SK-N-SH treated with all-trans-retinoic acid at 6 μM for 48 hours (cell line): ENCODE measurements at regions not wholly inside any gene's neighbourhood (a gene's known extent, or its start where the extent isn't known, plus 50 kb on each side); places are given as distances from the start of the nearest gene placed in this dataset.
A peak's percentile ranks its signal among the peaks of the same experiment; 100 is the strongest.

Experiments used
- ATAC-seq: fragments of 200-7000 bp; cut with Tn5 transposase; 3 replicates; pipeline ENCODE4 v1.9.1; 2020; ENCODE audit warnings: mild to moderate bottlenecking, moderate library complexity
- ARNTL ChIP-seq: fragments of 450-650 bp; formaldehyde crosslinking; IDR thresholded peaks from 2 replicates; pipeline ENCODE4 v1.5.0; 2020; ENCODE audit warnings: low read depth, mild to moderate bottlenecking, moderate library complexity, borderline replicate concordance
- BACH2 ChIP-seq: fragments of 250-450 bp; sonication (Bioruptor Pico); IDR thresholded peaks from 2 replicates; pipeline ENCODE4 v1.9.0; 2021; ENCODE audit warnings: mild to moderate bottlenecking, borderline replicate concordance
- CREB5 ChIP-seq: fragments of 250-450 bp; sonication (Bioruptor Pico); IDR thresholded peaks from 2 replicates; pipeline ENCODE4 v1.5.1; 2020; ENCODE audit warnings: low read depth, mild to moderate bottlenecking, moderate library complexity
- CSDC2 ChIP-seq: fragments of 250-450 bp; sonication (Bioruptor Pico); IDR thresholded peaks from 2 replicates; pipeline ENCODE4 v1.5.0; 2020; ENCODE audit warnings: mild to moderate bottlenecking, moderate library complexity
- CSRNP3 ChIP-seq: fragments of 250-450 bp; sonication (Bioruptor Pico); IDR thresholded peaks from 2 replicates; pipeline ENCODE4 v1.5.1; 2021; ENCODE audit warnings: mild to moderate bottlenecking, moderate library complexity
- ESRRG ChIP-seq: fragments of 250-450 bp; sonication (Bioruptor Pico); IDR thresholded peaks from 2 replicates; pipeline ENCODE4 v1.6.1; 2021; ENCODE audit warnings: mild to moderate bottlenecking
- GLIS3 ChIP-seq: fragments of 250-450 bp; sonication (Bioruptor Pico); IDR thresholded peaks from 2 replicates; pipeline ENCODE4 v1.5.0; 2020; ENCODE audit warnings: mild to moderate bottlenecking, moderate library complexity
- ISL1 ChIP-seq: fragments of 250-450 bp; sonication (Bioruptor Pico); IDR thresholded peaks from 2 replicates; pipeline ENCODE4 v2.1.2; 2022; ENCODE audit warnings: mild to moderate bottlenecking, moderate library complexity
- OSR1 ChIP-seq: fragments of 250-450 bp; sonication (Bioruptor Pico); IDR thresholded peaks from 2 replicates; pipeline ENCODE4 v1.8.0; 2022; ENCODE audit warnings: moderate library complexity, mild to moderate bottlenecking, inconsistent platforms
- PATZ1 ChIP-seq: fragments of 250-450 bp; sonication (Bioruptor Pico); IDR thresholded peaks from 2 replicates; pipeline ENCODE4 v1.8.0; 2020; ENCODE audit warnings: mild to moderate bottlenecking, moderate library complexity, borderline replicate concordance
- POU6F1 ChIP-seq: fragments of 250-450 bp; sonication (Bioruptor Pico); IDR thresholded peaks from 2 replicates; pipeline ENCODE4 v1.8.0; 2021; ENCODE audit warnings: low read depth, mild to moderate bottlenecking, moderate library complexity, borderline replicate concordance
- PPARA ChIP-seq: fragments of 250-450 bp; sonication (Bioruptor Pico); IDR thresholded peaks from 2 replicates; pipeline ENCODE4 v1.5.0; 2020; ENCODE audit warnings: mild to moderate bottlenecking, borderline replicate concordance
- RARB ChIP-seq: fragments of 250-450 bp; sonication (Bioruptor Pico); IDR thresholded peaks from 2 replicates; pipeline ENCODE4 v1.8.0; 2021; ENCODE audit warnings: mild to moderate bottlenecking, moderate library complexity
- SNAI2 ChIP-seq: fragments of 250-450 bp; sonication (Bioruptor Pico); IDR thresholded peaks from 2 replicates; pipeline ENCODE4 v1.5.0; 2020; ENCODE audit warnings: mild to moderate bottlenecking, moderate library complexity
- TOX ChIP-seq: fragments of 250-450 bp; sonication (Bioruptor Pico); IDR thresholded peaks from 2 replicates; pipeline ENCODE4 v1.8.0; 2021; ENCODE audit warnings: mild to moderate bottlenecking, moderate library complexity, borderline replicate concordance
- ZC3H10 ChIP-seq: fragments of 250-450 bp; sonication (Bioruptor Pico); IDR thresholded peaks from 2 replicates; pipeline ENCODE4 v1.5.1; 2021; ENCODE audit warnings: mild to moderate bottlenecking, moderate library complexity
- ZFP3 ChIP-seq: fragments of 250-450 bp; sonication (Bioruptor Pico); IDR thresholded peaks from 2 replicates; pipeline ENCODE4 v1.5.0; 2020; ENCODE audit warnings: mild to moderate bottlenecking, moderate library complexity
- ZFP30 ChIP-seq: fragments of 450-650 bp; formaldehyde crosslinking; IDR thresholded peaks from 2 replicates; pipeline ENCODE4 v1.5.0; 2022; ENCODE audit warnings: mild to moderate bottlenecking, moderate library complexity
- ZNF565 ChIP-seq: fragments of 450-650 bp; formaldehyde crosslinking; conservative IDR thresholded peaks from 2 replicates; pipeline ENCODE4 v1.5.0; 2020; ENCODE audit warnings: low read depth, mild to moderate bottlenecking, moderate library complexity
- ZNF70 ChIP-seq: fragments of 450-650 bp; formaldehyde crosslinking; IDR thresholded peaks from 2 replicates; pipeline ENCODE4 v1.5.0; 2020; ENCODE audit warnings: mild to moderate bottlenecking, moderate library complexity
- ZNF8 ChIP-seq: fragments of 450-650 bp; formaldehyde crosslinking; IDR thresholded peaks from 2 replicates; pipeline ENCODE4 v1.5.0; 2020; ENCODE audit warnings: mild to moderate bottlenecking, moderate library complexity

GRCh38 chr10:107814865-107815487 lies 650.5 kb upstream of the SORCS1 start:
- peak; percentile 96 for ATAC-seq
- TF ChIP-seq ZC3H10, result no peak
- TF ChIP-seq POU6F1 (CRISPR knock-in tag), result no peak
- TF ChIP-seq ISL1, result no peak
- TF ChIP-seq OSR1, result no peak
- TF ChIP-seq ZFP30 (CRISPR knock-in tag), result no peak
- TF ChIP-seq CSRNP3, result no peak
- TF ChIP-seq ZFP3 (CRISPR knock-in tag), result no peak
- no peak for TF ChIP-seq PPARA (CRISPR knock-in tag)
- TF ChIP-seq BACH2 (CRISPR knock-in tag), result no peak
- TF ChIP-seq ZNF70, result no peak
- TF ChIP-seq CSDC2 (CRISPR knock-in tag), result no peak
- TF ChIP-seq ZNF565 (CRISPR knock-in tag), result no peak
- TF ChIP-seq TOX, result no peak
- TF ChIP-seq ZNF8 (CRISPR knock-in tag), result no peak
- no peak for TF ChIP-seq RARB (CRISPR knock-in tag)
- TF ChIP-seq ESRRG (CRISPR knock-in tag), result no peak
- no peak for TF ChIP-seq ARNTL (CRISPR knock-in tag)
- TF ChIP-seq, all 23 proteins: peak for 0

- TF ChIP-seq GLIS3 (CRISPR knock-in tag), result no peak
- TF ChIP-seq ZC3H10, result no peak
- TF ChIP-seq OSR1, result no peak
- TF ChIP-seq ZNF8 (CRISPR knock-in tag), result no peak
- TF ChIP-seq PATZ1 (CRISPR knock-in tag), result no peak
- no peak for ATAC-seq
These were observed 649.1 kb upstream of the SORCS1 start for GRCh38 chr10:107813451-107814162.

- ATAC-seq, result no peak
- TF ChIP-seq ESRRG (CRISPR knock-in tag), result no peak
- no peak for TF ChIP-seq ZFP30 (CRISPR knock-in tag)
- no peak for TF ChIP-seq POU6F1 (CRISPR knock-in tag)
- TF ChIP-seq PPARA (CRISPR knock-in tag), result no peak
- TF ChIP-seq OSR1, result no peak
- TF ChIP-seq TOX, result no peak
- no peak for TF ChIP-seq ZNF565 (CRISPR knock-in tag)
- TF ChIP-seq CSDC2 (CRISPR knock-in tag), result no peak
- TF ChIP-seq SNAI2, result no peak
These were observed 645.4 kb upstream of the SORCS1 start for GRCh38 chr10:107809889-107810288.

- TF ChIP-seq GLIS3 (CRISPR knock-in tag) (no peak), TOX (no peak), BACH2 (CRISPR knock-in tag) (no peak), CREB5 (CRISPR knock-in tag) (no peak), ESRRG (CRISPR knock-in tag) (no peak), ZC3H10 (no peak), OSR1 (no peak), ISL1 (no peak), CSDC2 (CRISPR knock-in tag) (no peak), POU6F1 (CRISPR knock-in tag) (no peak)
- ATAC-seq, result no peak
These were observed 643.3 kb upstream of the SORCS1 start for GRCh38 chr10:107807836-107808235.
